Hepatocyte (in vitro differentiated cells): ENCODE measurements at regions not wholly inside any gene's neighbourhood (a gene's known extent, or its start where the extent isn't known, plus 50 kb on each side); places are given as distances from the start of the nearest gene placed in this dataset.

ENCODE experiments used
- DNase-seq: peaks from one replicate; pipeline ENCODE4 v3.0.0-alpha.2; 2016; ENCODE audit warnings: low spot score
- H2AFZ ChIP-seq: fragments of 200-600 bp; sonication (generic); 2 replicates; pipeline ENCODE4 v1.6.0; 2016; ENCODE audit warnings: antibody characterized with exemption, mild to moderate bottlenecking
- H3K27ac ChIP-seq: fragments of 200-600 bp; sonication (generic); 2 replicates; pipeline ENCODE4 v1.5.1; 2016; ENCODE audit warnings: mild to moderate bottlenecking
- H3K27me3 ChIP-seq: fragments of 200-600 bp; sonication (generic); 2 replicates; pipeline ENCODE4 v1.6.1; 2016
- H3K36me3 ChIP-seq: fragments of 200-600 bp; sonication (generic); replicated peaks from 2 replicates; pipeline ENCODE4 v1.5.1; 2016; ENCODE audit warnings: low read depth; ENCODE audit not compliant: insufficient read depth
- H3K4me1 ChIP-seq: fragments of 200-600 bp; sonication (generic); 2 replicates; pipeline ENCODE4 v1.5.1; 2016; ENCODE audit warnings: mild to moderate bottlenecking, moderate library complexity; ENCODE audit not compliant: insufficient read depth
- H3K4me2 ChIP-seq: fragments of 200-600 bp; sonication (generic); 2 replicates; pipeline ENCODE4 v1.6.0; 2016
- H3K4me3 ChIP-seq: fragments of 200-600 bp; sonication (generic); 2 replicates; pipeline ENCODE4 v1.5.1; 2016; ENCODE audit warnings: mild to moderate bottlenecking
- H3K79me2 ChIP-seq: fragments of 200-600 bp; sonication (generic); 2 replicates; pipeline ENCODE4 v1.6.0; 2017; ENCODE audit warnings: mild to moderate bottlenecking
- H3K9me2 ChIP-seq: fragments of 200-600 bp; sonication (generic); replicated peaks from 2 replicates; pipeline ENCODE4 v1.6.0; 2017; ENCODE audit warnings: mild to moderate bottlenecking; ENCODE audit not compliant: insufficient read depth
- H3K9me3 ChIP-seq: fragments of 200-600 bp; sonication (generic); 2 replicates; pipeline ENCODE4 v1.5.1; 2016; ENCODE audit warnings: low read depth, mild to moderate bottlenecking
- H4K20me1 ChIP-seq: fragments of 200-600 bp; sonication (generic); 2 replicates; pipeline ENCODE4 v1.6.0; 2016; ENCODE audit warnings: mild to moderate bottlenecking; ENCODE audit not compliant: insufficient read depth, poor library complexity, severe bottlenecking
- CTCF ChIP-seq: fragments of 200-600 bp; sonication (generic); IDR thresholded peaks from 2 replicates; pipeline ENCODE4 v1.5.1; 2016; ENCODE audit warnings: antibody characterized with exemption, mild to moderate bottlenecking; ENCODE audit not compliant: poor library complexity
- EZH2 ChIP-seq: fragments of 200-600 bp; sonication (generic); IDR thresholded peaks from 2 replicates; pipeline ENCODE4 v1.6.1; 2016; ENCODE audit warnings: antibody characterized with exemption, mild to moderate bottlenecking, borderline replicate concordance
- EZH2phosphoT487 ChIP-seq: fragments of 200-600 bp; sonication (generic); IDR thresholded peaks from one replicate; pipeline ENCODE4 v1.6.1; 2018; ENCODE audit warnings: antibody characterized with exemption, mild to moderate bottlenecking, low read depth, moderate library complexity; ENCODE audit not compliant: unreplicated experiment, severe bottlenecking
- WGBS: methylation state at CpG from one replicate; pipeline ENCODE4 v1.1.6; 2016; ENCODE audit warnings: low lambda C conversion rate; ENCODE audit errors: missing lambda C conversion rate; 5-methylcytosine and 5-hydroxymethylcytosine counted together

GRCh38 chr15:94930441-94930840 lies 699.1 kb downstream of the MCTP2 start:
- Histone ChIP-seq H3K4me1 (no peaks in the 10 kb centered on the region), H3K36me3 (no peaks in the 10 kb centered on the region), H3K4me2 (no peak overlapping the region), H3K79me2 (no peaks in the 10 kb centered on the region), H3K4me3 (no peak overlapping the region), H4K20me1 (no peaks in the 10 kb centered on the region), H3K27ac (no peak overlapping the region), H3K9me3 (no peaks in the 10 kb centered on the region), H3K27me3 (no peaks in the 10 kb centered on the region), H2AFZ (no peak overlapping the region), H3K9me2 (no peaks in the 10 kb centered on the region)
- TF ChIP-seq CTCF (no peak), EZH2 (no peak), EZH2phosphoT487 (no peak)
- DNase-seq, result no peak
- 70% methylated on average over 4 of the region's 4 CpGs for WGBS

GRCh38 chr15:94930960-94931359 lies 699.6 kb downstream of the MCTP2 start:
- Histone ChIP-seq H3K27ac (no peak overlapping the region), H3K9me3 (no peaks in the 10 kb centered on the region), H3K36me3 (no peaks in the 10 kb centered on the region), H4K20me1 (no peaks in the 10 kb centered on the region), H3K27me3 (no peaks in the 10 kb centered on the region), H3K4me1 (no peaks in the 10 kb centered on the region), H3K79me2 (no peaks in the 10 kb centered on the region), H3K4me2 (no peak overlapping the region), H3K4me3 (no peak overlapping the region), H3K9me2 (no peaks in the 10 kb centered on the region), H2AFZ (no peak overlapping the region)
- no peak for DNase-seq
- TF ChIP-seq CTCF, result no peak
- no peak for TF ChIP-seq EZH2
- no peak for TF ChIP-seq EZH2phosphoT487
- WGBS, result 96% methylated on average over 4 of the region's 4 CpGs

GRCh38 chr15:94934440-94934839 lies 703.1 kb downstream of the MCTP2 start:
- Histone ChIP-seq H3K27me3 (no peaks in the 10 kb centered on the region), H3K36me3 (no peaks in the 10 kb centered on the region), H3K27ac (no peak overlapping the region), H3K4me3 (no peak overlapping the region), H3K79me2 (no peaks in the 10 kb centered on the region), H3K9me2 (no peaks in the 10 kb centered on the region), H3K9me3 (no peaks in the 10 kb centered on the region), H3K4me2 (no peak overlapping the region), H2AFZ (no peak overlapping the region), H4K20me1 (no peaks in the 10 kb centered on the region), H3K4me1 (no peaks in the 10 kb centered on the region)
- DNase-seq, result no peak
- WGBS, result 93% methylated on average over 3 of the region's 3 CpGs
- no peak for TF ChIP-seq EZH2
- no peak for TF ChIP-seq EZH2phosphoT487

- no peaks in the 10 kb centered on the region for H3K36me3 ChIP-seq
- no peaks in the 10 kb centered on the region for H4K20me1 ChIP-seq
- H3K9me2 ChIP-seq, result no peaks in the 10 kb centered on the region
- no peak overlapping the region for H3K4me2 ChIP-seq
- no peaks in the 10 kb centered on the region for H3K27me3 ChIP-seq
- no peak for TF ChIP-seq CTCF
- TF ChIP-seq EZH2phosphoT487, result no peak
- TF ChIP-seq EZH2, result no peak
- H3K4me3 ChIP-seq, result no peak overlapping the region
- no peaks in the 10 kb centered on the region for H3K4me1 ChIP-seq
- DNase-seq, result no peak
- H3K27ac ChIP-seq, result no peak overlapping the region
- H2AFZ ChIP-seq, result no peak overlapping the region
- WGBS, result 82% methylated on average over 2 of the region's 2 CpGs
- H3K79me2 ChIP-seq, result no peaks in the 10 kb centered on the region
- H3K9me3 ChIP-seq, result no peaks in the 10 kb centered on the region
These were observed 705.9 kb downstream of the MCTP2 start for GRCh38 chr15:94937242-94937641.
